Neural crest cell (in vitro differentiated cells): ENCODE measurements at regions not wholly inside any gene's neighbourhood (a gene's known extent, or its start where the extent isn't known, plus 50 kb on each side); places are given as distances from the start of the nearest gene placed in this dataset.

Source experiments
- DNase-seq: peaks from one replicate; pipeline ENCODE4 v3.0.0; 2021; ENCODE audit warnings: low read depth, mixed read lengths, low spot score
- H3K27ac Mint-ChIP-seq: one replicate; pipeline ENCODE4 v1.8.0; 2021; ENCODE audit warnings: mild to moderate bottlenecking, mixed read lengths; ENCODE audit not compliant: unreplicated experiment
- H3K27me3 Mint-ChIP-seq: 2 replicates; pipeline ENCODE4 v1.8.0; 2021; ENCODE audit warnings: low read depth, mild to moderate bottlenecking, mixed read lengths
- H3K36me3 Mint-ChIP-seq: 2 replicates; pipeline ENCODE4 v1.8.0; 2021; ENCODE audit warnings: low read depth, mild to moderate bottlenecking, mixed read lengths
- H3K4me1 Mint-ChIP-seq: 2 replicates; pipeline ENCODE4 v1.8.0; 2021; ENCODE audit warnings: mixed read lengths
- H3K4me3 Mint-ChIP-seq: one replicate; pipeline ENCODE4 v1.8.0; 2021; ENCODE audit warnings: mild to moderate bottlenecking, mixed read lengths
- H3K9me3 Mint-ChIP-seq: 2 replicates; pipeline ENCODE4 v1.8.0; 2021; ENCODE audit warnings: mixed read lengths
- TF ChIP-seq, protein P1 (sequence below): fragments of 200-600 bp; sonication (generic); conservative IDR thresholded peaks from 2 replicates; pipeline ENCODE4 v1.5.0; 2021; ENCODE audit warnings: antibody characterized with exemption, mild to moderate bottlenecking

DNA sequence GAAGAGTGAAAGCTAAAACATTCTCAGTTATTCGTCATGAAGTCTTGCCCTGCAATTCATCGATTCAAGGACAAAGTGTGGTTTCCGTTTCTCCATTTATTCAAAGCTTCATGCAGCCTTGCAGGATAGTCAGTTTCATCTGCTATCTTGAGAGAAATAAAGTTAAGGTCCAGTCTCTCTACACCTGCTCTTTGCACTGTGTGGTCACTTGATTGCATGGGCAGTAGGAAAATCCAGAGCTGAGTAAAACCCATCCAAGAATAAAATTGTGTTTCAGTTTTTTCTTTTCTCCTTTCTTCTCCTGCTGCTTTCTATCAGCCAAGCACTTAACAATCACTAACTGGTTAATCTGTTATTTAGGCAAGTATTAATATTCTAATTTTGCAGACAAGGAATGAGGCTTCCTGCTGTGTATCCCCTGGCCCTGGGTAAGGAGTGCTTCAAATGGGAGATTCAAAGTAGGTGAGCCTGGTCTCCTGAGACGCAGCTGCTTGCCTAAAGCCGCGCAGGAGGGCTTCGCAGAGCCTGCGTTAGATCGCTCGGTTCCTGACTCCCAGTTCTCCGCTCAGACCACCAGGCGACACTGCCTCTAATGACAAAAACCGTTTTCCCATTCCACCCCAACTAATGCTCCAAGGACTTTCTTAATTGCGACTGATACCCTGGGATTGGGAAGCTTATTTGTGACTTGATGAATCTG, 808.3 kb downstream of the TFAP2A start:
- Mint-ChIP-seq H3K9me3 (no peaks in the 10 kb centered on the region), H3K36me3 (no peaks in the 10 kb centered on the region), H3K27ac (no peak overlapping the region), H3K27me3 (peaks cover 10% of the 10 kb centered on the region), H3K4me1 (peaks cover 5% of the 10 kb centered on the region), H3K4me3 (no peak overlapping the region)
- DNase-seq: no peak
- TF ChIP-seq, protein P1, sequence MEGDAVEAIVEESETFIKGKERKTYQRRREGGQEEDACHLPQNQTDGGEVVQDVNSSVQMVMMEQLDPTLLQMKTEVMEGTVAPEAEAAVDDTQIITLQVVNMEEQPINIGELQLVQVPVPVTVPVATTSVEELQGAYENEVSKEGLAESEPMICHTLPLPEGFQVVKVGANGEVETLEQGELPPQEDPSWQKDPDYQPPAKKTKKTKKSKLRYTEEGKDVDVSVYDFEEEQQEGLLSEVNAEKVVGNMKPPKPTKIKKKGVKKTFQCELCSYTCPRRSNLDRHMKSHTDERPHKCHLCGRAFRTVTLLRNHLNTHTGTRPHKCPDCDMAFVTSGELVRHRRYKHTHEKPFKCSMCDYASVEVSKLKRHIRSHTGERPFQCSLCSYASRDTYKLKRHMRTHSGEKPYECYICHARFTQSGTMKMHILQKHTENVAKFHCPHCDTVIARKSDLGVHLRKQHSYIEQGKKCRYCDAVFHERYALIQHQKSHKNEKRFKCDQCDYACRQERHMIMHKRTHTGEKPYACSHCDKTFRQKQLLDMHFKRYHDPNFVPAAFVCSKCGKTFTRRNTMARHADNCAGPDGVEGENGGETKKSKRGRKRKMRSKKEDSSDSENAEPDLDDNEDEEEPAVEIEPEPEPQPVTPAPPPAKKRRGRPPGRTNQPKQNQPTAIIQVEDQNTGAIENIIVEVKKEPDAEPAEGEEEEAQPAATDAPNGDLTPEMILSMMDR: no peak

DNA sequence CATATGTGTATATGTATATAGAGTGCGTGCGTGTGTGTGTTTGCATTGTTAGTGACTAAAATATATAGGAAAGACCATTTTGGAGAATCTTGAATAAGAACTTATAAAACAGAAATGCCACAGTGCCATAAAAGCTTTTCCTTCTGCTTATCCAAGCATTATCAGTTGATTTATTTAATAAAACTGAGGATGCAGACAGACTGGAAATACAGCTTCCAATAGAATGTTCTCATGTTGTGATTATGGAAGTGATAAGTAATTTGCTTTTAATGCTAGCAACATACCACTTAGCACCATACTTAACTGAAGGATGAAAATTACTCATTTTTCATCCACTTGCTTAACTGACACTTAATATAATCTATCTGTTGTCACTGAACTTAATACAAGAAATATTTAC, 820.1 kb downstream of the TFAP2A start:
- Mint-ChIP-seq H3K9me3 (no peaks in the 10 kb centered on the region), H3K36me3 (no peaks in the 10 kb centered on the region), H3K4me3 (no peak overlapping the region), H3K4me1 (no peaks in the 10 kb centered on the region), H3K27ac (no peak overlapping the region), H3K27me3 (no peaks in the 10 kb centered on the region)
- TF ChIP-seq, protein P1: no peak
- no peak for DNase-seq

DNA sequence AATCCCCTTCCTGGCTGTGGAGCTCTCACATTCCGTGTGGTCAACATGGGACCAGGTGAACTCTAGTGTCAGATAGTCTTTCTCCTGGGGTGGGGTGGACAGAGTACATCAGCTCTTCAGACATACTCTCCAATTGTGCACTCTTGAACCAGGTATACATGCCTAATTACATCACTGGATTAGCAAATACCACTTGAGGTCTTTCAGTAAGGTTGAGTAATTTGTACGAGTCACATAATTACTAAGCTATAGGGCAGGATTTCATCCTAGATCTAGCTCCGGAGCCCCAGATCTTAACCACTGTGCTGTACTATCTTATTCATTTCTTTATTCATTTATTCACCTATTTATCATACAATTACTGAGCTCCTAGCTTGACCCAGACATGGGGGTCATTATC, 821.3 kb downstream of the TFAP2A start:
- no peaks in the 10 kb centered on the region for H3K27me3 Mint-ChIP-seq
- H3K9me3 Mint-ChIP-seq: no peaks in the 10 kb centered on the region
- H3K4me3 Mint-ChIP-seq: no peak overlapping the region
- H3K4me1 Mint-ChIP-seq: no peaks in the 10 kb centered on the region
- TF ChIP-seq, protein P1: no peak
- H3K36me3 Mint-ChIP-seq: no peaks in the 10 kb centered on the region
- no peak for DNase-seq
- no peak overlapping the region for H3K27ac Mint-ChIP-seq

DNA sequence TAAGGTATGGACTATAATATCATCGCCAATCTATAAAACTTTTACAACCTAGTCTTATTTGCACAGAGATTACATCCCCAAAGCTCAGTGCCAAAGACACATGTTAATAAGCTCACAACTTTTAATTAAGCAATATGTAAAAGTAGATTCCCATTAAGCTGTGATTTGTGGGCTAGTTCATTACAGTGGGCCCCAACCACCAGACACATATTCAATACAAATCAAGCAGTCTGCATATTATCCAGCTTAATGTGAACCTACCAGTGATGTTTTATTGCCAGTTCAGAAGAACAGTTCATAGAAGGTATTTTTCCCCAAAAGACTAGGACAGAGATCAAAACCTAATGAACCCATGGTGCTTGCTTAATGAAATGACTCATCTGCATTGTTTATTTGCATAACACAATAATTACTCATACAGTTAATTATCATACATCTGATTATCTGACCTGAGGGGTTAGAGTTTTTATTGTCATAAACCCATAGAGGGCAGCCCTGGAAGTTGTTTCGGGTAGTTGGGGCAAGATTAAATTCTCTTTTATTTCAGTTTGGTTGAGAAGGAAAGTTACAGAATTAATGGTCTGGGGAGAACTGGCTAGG, 831.0 kb downstream of the TFAP2A start:
- TF ChIP-seq, protein P1: no peak
- DNase-seq: no peak
- Mint-ChIP-seq H3K27ac (no peak overlapping the region), H3K4me3 (no peak overlapping the region), H3K36me3 (no peaks in the 10 kb centered on the region), H3K4me1 (peaks cover 8% of the 10 kb centered on the region), H3K9me3 (no peaks in the 10 kb centered on the region), H3K27me3 (no peaks in the 10 kb centered on the region)

DNA sequence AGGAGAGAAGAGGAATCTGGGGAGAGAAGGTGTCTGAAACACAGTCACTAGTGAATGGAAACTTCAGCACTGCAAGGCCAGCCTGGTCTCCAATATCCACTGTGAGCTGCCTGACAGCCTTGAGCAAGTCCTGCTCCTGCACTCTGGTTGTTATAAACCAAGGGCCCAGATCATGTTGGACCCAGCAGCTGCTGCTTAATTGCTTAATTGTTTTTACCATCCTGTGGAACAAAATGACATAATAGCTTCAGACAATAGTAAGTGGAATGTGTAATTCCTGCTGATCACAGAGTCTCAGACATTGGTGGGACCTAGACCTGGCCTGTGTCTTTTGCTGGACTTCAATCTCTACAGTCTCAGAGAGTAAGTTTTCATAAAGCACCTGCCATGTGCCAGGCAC, 833.7 kb downstream of the TFAP2A start:
- Mint-ChIP-seq H3K4me3 (no peak overlapping the region), H3K36me3 (no peaks in the 10 kb centered on the region), H3K4me1 (peaks cover 8% of the 10 kb centered on the region), H3K27ac (no peak overlapping the region), H3K27me3 (no peaks in the 10 kb centered on the region), H3K9me3 (no peaks in the 10 kb centered on the region)
- TF ChIP-seq, protein P1: no peak
- no peak for DNase-seq
